GM20000 (cell line): ENCODE measurements at regions not wholly inside any gene's neighbourhood (a gene's known extent, or its start where the extent isn't known, plus 50 kb on each side); places are given as distances from the start of the nearest gene placed in this dataset.

Source experiments
- DNase-seq: peaks from one replicate; pipeline ENCODE4 v3.0.0; 2012; ENCODE audit warnings: low spot score
- CTCF ChIP-seq: IDR thresholded peaks from 2 replicates; pipeline ENCODE4 v1.5.1; 2012; ENCODE audit warnings: mild to moderate bottlenecking, control low read depth; ENCODE audit errors: extremely low read depth, missing control alignments

- no peak for TF ChIP-seq CTCF
- no peak for DNase-seq
Observed at GRCh38 chr5:159555084-159555483, 224.8 kb upstream of the IL12B start.

- no peak for TF ChIP-seq CTCF
- no peak for DNase-seq
Observed at GRCh38 chr5:159559337-159559736, 229.1 kb upstream of the IL12B start.

- no peak for DNase-seq
- no peak for TF ChIP-seq CTCF
Observed at GRCh38 chr5:159560088-159560487, 229.8 kb upstream of the IL12B start.

- no peak for DNase-seq
- no peak for TF ChIP-seq CTCF
Observed at GRCh38 chr5:159564031-159564430, 233.7 kb upstream of the IL12B start.

GRCh38 chr5:159566832-159567231 is 236.5 kb upstream of the IL12B start:
- TF ChIP-seq CTCF, result no peak

GRCh38 chr5:159567461-159567860 is 237.2 kb upstream of the IL12B start:
- DNase-seq, result no peak
- no peak for TF ChIP-seq CTCF

More at GRCh38 chr5:159566832-159567231, 236.5 kb upstream of the IL12B start:
- no peak for DNase-seq

GRCh38 chr5:159571501-159572244 is 241.4 kb upstream of the IL12B start:
- DNase-seq, result no peak
- TF ChIP-seq CTCF, result no peak
